Karpas-422 (cell line): ENCODE measurements at regions not wholly inside any gene's neighbourhood (a gene's known extent, or its start where the extent isn't known, plus 50 kb on each side); places are given as distances from the start of the nearest gene placed in this dataset.

ENCODE experiments used
- DNase-seq: peaks from one replicate; pipeline ENCODE4 v3.0.0-alpha.2; 2015
- H2AFZ ChIP-seq: fragments of 200-600 bp; sonication (generic); 2 replicates; pipeline ENCODE4 v1.6.1; 2014; ENCODE audit warnings: antibody characterized with exemption, low read length, mixed read lengths
- H3K27ac ChIP-seq: fragments of 200-600 bp; sonication (generic); 2 replicates; pipeline ENCODE4 v1.5.1; 2014; ENCODE audit warnings: mild to moderate bottlenecking, low read length, moderate library complexity
- H3K27me3 ChIP-seq: fragments of 200-600 bp; sonication (generic); 2 replicates; pipeline ENCODE4 v1.6.1; 2014; ENCODE audit warnings: low read length, mixed read lengths
- H3K36me3 ChIP-seq: fragments of 200-600 bp; sonication (generic); 2 replicates; pipeline ENCODE4 v1.6.1; 2014; ENCODE audit warnings: low read length, mixed read lengths; ENCODE audit not compliant: insufficient read depth
- H3K4me1 ChIP-seq: fragments of 200-600 bp; sonication (generic); 2 replicates; pipeline ENCODE4 v1.6.1; 2014; ENCODE audit warnings: mild to moderate bottlenecking, low read length, mixed read lengths
- H3K4me2 ChIP-seq: fragments of 200-600 bp; sonication (generic); 2 replicates; pipeline ENCODE4 v1.6.1; 2014; ENCODE audit warnings: low read length, low read depth, mild to moderate bottlenecking; ENCODE audit not compliant: poor library complexity, severe bottlenecking
- H3K4me3 ChIP-seq: fragments of 200-600 bp; sonication (generic); 2 replicates; pipeline ENCODE4 v1.5.1; 2014; ENCODE audit warnings: mild to moderate bottlenecking, antibody characterized with exemption, low read length, mixed read lengths
- H3K79me2 ChIP-seq: fragments of 200-600 bp; sonication (generic); 2 replicates; pipeline ENCODE4 v1.6.1; 2014; ENCODE audit warnings: mild to moderate bottlenecking, low read length, mixed read lengths
- H3K9ac ChIP-seq: fragments of 200-600 bp; sonication (generic); 2 replicates; pipeline ENCODE4 v1.6.0; 2014; ENCODE audit warnings: low read length
- H3K9me2 ChIP-seq: fragments of 200-600 bp; sonication (generic), shearing (Covaris generic); replicated peaks from 2 replicates; pipeline ENCODE4 v1.6.0; 2014; ENCODE audit warnings: mild to moderate bottlenecking, low read length, moderate library complexity; ENCODE audit not compliant: insufficient read depth
- H3K9me3 ChIP-seq: fragments of 300-700, 200-600 bp; sonication (generic); 2 replicates; pipeline ENCODE4 v1.6.1; 2014; ENCODE audit warnings: low read length, mixed read lengths
- H4K20me1 ChIP-seq: fragments of 200-600 bp; sonication (generic); 2 replicates; pipeline ENCODE4 v1.6.1; 2014; ENCODE audit warnings: mild to moderate bottlenecking, antibody characterized with exemption, low read length, low read depth; ENCODE audit not compliant: insufficient read depth

- Histone ChIP-seq H4K20me1 (no peaks in the 10 kb centered on the region), H3K4me3 (no peak overlapping the region), H3K36me3 (no peaks in the 10 kb centered on the region), H3K4me2 (no peak overlapping the region), H3K4me1 (no peaks in the 10 kb centered on the region), H3K27ac (no peak overlapping the region), H3K9me3 (no peaks in the 10 kb centered on the region), H3K79me2 (no peaks in the 10 kb centered on the region), H2AFZ (no peak overlapping the region), H3K9me2 (no peaks in the 10 kb centered on the region), H3K27me3 (no peaks in the 10 kb centered on the region), H3K9ac (no peak overlapping the region)
- no peak for DNase-seq
Observed at GRCh38 chr1:214880956-214881355, 201.6 kb upstream of the KCNK2 start.

- no peak overlapping the region for H3K27ac ChIP-seq
- H3K4me1 ChIP-seq, result no peaks in the 10 kb centered on the region
- H3K9ac ChIP-seq, result no peak overlapping the region
- no peaks in the 10 kb centered on the region for H3K9me3 ChIP-seq
- H4K20me1 ChIP-seq, result no peaks in the 10 kb centered on the region
- H3K9me2 ChIP-seq, result no peaks in the 10 kb centered on the region
- no peak for DNase-seq
- H3K4me2 ChIP-seq, result no peak overlapping the region
- H2AFZ ChIP-seq, result no peak overlapping the region
- no peaks in the 10 kb centered on the region for H3K27me3 ChIP-seq
- H3K79me2 ChIP-seq, result no peaks in the 10 kb centered on the region
- H3K4me3 ChIP-seq, result no peak overlapping the region
- H3K36me3 ChIP-seq, result no peaks in the 10 kb centered on the region
Observed at GRCh38 chr1:214882616-214883015, 199.9 kb upstream of the KCNK2 start.

- Histone ChIP-seq H3K27ac (no peak overlapping the region), H3K9ac (no peak overlapping the region), H3K36me3 (no peaks in the 10 kb centered on the region), H3K27me3 (no peaks in the 10 kb centered on the region), H3K9me3 (no peaks in the 10 kb centered on the region), H4K20me1 (no peaks in the 10 kb centered on the region), H3K9me2 (no peaks in the 10 kb centered on the region), H3K79me2 (no peaks in the 10 kb centered on the region), H2AFZ (no peak overlapping the region), H3K4me2 (no peak overlapping the region), H3K4me1 (peaks cover 6% of the 10 kb centered on the region), H3K4me3 (no peak overlapping the region)
- no peak for DNase-seq
Observed at GRCh38 chr1:214895011-214895600, 187.4 kb upstream of the KCNK2 start.

- Histone ChIP-seq H3K4me3 (no peak overlapping the region), H3K4me2 (no peak overlapping the region), H3K4me1 (peaks cover 6% of the 10 kb centered on the region), H3K27ac (no peak overlapping the region), H3K79me2 (no peaks in the 10 kb centered on the region), H3K9me3 (no peaks in the 10 kb centered on the region), H3K9me2 (no peaks in the 10 kb centered on the region), H3K9ac (no peak overlapping the region), H4K20me1 (no peaks in the 10 kb centered on the region), H3K36me3 (no peaks in the 10 kb centered on the region), H2AFZ (no peak overlapping the region), H3K27me3 (no peaks in the 10 kb centered on the region)
- no peak for DNase-seq
Observed at GRCh38 chr1:214896921-214897320, 185.6 kb upstream of the KCNK2 start.

DNA sequence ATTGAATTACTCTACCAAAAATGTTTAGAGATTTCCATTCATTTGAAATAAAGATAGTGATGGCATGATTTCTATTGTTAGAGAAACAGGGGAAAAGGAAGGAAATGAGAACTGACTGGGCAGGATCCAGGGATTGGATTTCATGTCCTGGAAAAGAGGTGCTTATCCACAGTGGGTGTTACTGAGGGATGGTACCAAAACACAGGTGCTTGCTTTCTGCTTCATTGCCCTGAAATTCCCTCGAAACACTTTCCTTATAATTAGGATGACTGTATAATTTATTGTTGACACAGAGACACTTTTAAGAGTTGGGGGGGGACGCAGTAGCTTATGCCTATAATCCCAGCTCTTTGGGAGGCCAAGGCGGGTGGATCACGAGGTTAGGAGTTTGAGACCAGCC is 185.0 kb upstream of the KCNK2 start:
- H3K79me2 ChIP-seq, result no peaks in the 10 kb centered on the region
- no peaks in the 10 kb centered on the region for H3K27me3 ChIP-seq
- no peaks in the 10 kb centered on the region for H4K20me1 ChIP-seq
- no peak overlapping the region for H3K4me2 ChIP-seq
- H2AFZ ChIP-seq, result no peak overlapping the region
- no peaks in the 10 kb centered on the region for H3K9me2 ChIP-seq
- no peak for DNase-seq
- no peak overlapping the region for H3K27ac ChIP-seq
- no peaks in the 10 kb centered on the region for H3K36me3 ChIP-seq
- H3K4me1 ChIP-seq, result peaks cover 6% of the 10 kb centered on the region
- no peak overlapping the region for H3K9ac ChIP-seq
- no peak overlapping the region for H3K4me3 ChIP-seq
- no peaks in the 10 kb centered on the region for H3K9me3 ChIP-seq

- Histone ChIP-seq H2AFZ (no peak overlapping the region), H3K4me3 (no peak overlapping the region), H3K9ac (no peak overlapping the region), H3K27ac (no peak overlapping the region), H3K4me2 (no peak overlapping the region), H4K20me1 (no peaks in the 10 kb centered on the region), H3K36me3 (no peaks in the 10 kb centered on the region), H3K9me2 (no peaks in the 10 kb centered on the region), H3K27me3 (no peaks in the 10 kb centered on the region), H3K79me2 (no peaks in the 10 kb centered on the region), H3K9me3 (no peaks in the 10 kb centered on the region), H3K4me1 (peaks cover 6% of the 10 kb centered on the region)
- DNase-seq, result no peak
Observed at GRCh38 chr1:214898161-214898560, 184.4 kb upstream of the KCNK2 start.

DNA sequence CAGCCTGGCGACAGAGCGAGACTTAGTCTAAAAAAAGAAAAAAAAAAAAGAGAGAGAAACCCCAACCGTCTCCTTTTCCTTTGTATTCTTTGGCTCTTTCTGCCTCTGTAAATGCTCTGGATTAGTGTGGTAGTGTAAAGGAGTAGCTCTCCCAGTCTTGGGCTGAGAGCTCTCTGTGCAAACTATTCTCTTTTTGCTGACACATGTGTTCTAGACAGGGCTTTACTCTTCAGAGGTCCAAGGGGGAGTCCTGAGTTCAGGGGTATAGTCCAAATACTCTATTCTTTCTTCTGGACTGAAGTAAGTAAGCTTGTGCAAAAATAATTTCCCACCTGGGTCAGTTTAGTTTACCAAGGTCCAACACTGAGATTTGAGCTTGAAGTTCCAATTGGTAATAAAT is 183.8 kb upstream of the KCNK2 start:
- Histone ChIP-seq H2AFZ (no peak overlapping the region), H3K27ac (no peak overlapping the region), H3K9ac (no peak overlapping the region), H3K9me2 (no peaks in the 10 kb centered on the region), H3K9me3 (no peaks in the 10 kb centered on the region), H3K4me1 (peaks cover 6% of the 10 kb centered on the region), H3K4me2 (no peak overlapping the region), H3K79me2 (no peaks in the 10 kb centered on the region), H3K27me3 (no peaks in the 10 kb centered on the region), H3K36me3 (no peaks in the 10 kb centered on the region), H3K4me3 (no peak overlapping the region), H4K20me1 (no peaks in the 10 kb centered on the region)
- no peak for DNase-seq

DNA sequence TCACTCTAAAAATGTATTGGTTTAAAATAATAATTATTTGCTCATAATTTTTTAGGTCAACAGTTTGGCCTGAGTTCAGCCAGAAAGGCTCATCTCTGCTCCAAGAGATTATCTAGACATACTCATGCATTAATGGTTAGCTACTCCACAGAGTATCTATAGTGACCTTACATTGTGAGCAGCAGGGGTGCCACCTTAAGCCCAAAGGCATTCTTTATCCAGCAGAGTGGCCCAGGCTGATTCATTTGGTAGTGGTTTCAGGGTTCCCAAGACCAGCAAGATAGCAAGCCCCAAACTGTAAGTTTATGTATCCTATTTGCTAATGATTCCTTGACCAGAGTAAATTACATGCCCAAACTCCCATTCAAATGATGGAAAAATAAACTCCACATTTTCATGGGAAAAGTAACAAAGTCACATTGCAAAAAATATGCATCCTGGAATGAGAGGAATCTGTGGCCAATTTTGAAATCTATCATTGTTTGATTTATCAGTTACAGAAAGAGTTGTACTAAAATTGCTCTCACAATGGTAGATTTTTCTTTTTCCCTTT is 182.6 kb upstream of the KCNK2 start:
- Histone ChIP-seq H3K9ac (no peak overlapping the region), H2AFZ (no peak overlapping the region), H3K4me2 (no peak overlapping the region), H3K36me3 (no peaks in the 10 kb centered on the region), H3K27ac (no peak overlapping the region), H3K4me3 (no peak overlapping the region), H3K4me1 (peaks cover 6% of the 10 kb centered on the region), H4K20me1 (no peaks in the 10 kb centered on the region), H3K9me3 (no peaks in the 10 kb centered on the region), H3K79me2 (no peaks in the 10 kb centered on the region), H3K27me3 (no peaks in the 10 kb centered on the region), H3K9me2 (no peaks in the 10 kb centered on the region)
- DNase-seq, result no peak
